GM19043 (cell line): ENCODE measurements at regions not wholly inside any gene's neighbourhood (a gene's known extent, or its start where the extent isn't known, plus 50 kb on each side); places are given as distances from the start of the nearest gene placed in this dataset.

Source experiments
- ATAC-seq: cut with Tn5 transposase; IDR thresholded peaks from one replicate; pipeline ENCODE4 v1.9.1; 2021; ENCODE audit warnings: low read depth; ENCODE audit not compliant: unreplicated experiment

DNA sequence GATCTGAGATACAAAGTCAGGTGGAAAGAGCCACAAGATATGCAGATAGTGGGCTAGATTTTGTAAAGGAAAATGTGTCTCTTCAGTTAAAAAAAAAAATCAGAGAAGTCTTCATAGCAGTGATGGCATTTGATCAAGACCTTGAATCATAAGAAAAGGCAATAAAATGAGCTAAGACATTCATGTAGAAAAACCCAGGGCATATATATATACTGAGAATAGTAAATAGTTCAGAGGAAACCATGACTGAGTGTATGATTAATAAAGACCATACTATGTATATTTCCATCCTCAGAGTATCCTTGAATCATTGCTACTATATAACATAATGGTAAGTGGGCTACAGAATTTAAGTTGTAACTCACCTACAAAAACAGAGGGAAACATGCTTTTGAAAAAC, 321.7 kb upstream of the NR5A2 start:
- no peak for ATAC-seq

GRCh38 chr1:199706826-199707606, 320.5 kb upstream of the NR5A2 start:
- ATAC-seq, result no peak

DNA sequence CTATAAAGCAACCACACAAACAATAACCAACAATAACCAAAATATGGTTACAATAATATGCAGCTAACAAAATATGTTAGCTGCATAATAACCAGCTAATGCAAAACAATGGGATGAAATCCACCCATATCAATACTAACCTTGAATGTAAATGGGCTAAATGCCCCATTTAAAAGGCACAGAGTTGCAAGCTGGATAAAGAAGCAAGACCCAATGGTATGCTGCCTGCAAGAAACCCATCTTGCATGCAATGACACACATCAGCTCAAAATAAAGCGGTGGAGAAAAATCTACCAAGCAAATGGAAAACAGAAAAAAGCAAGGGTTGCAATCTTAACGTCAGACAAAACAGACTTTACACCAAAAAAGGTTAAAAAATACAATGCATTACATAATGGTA, 316.5 kb upstream of the NR5A2 start:
- no peak for ATAC-seq

DNA sequence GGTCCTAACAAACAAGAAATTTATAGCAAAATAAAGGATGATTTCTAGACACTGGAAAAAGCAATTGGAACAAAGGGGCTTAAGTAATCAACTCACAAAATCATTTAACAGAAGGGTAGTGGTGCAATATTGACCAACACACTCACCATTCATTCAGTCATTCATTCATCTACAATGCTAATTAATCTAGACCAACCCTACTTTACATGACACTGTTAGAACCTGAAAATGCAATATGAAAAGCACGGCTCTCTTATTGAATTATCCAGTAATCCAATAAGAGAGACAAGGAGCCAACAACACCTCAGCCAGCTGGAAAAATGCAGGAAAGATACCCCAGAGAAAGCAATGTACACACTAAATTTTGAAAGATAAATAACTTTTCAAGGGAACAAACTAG, 310.8 kb upstream of the NR5A2 start:
- no peak for ATAC-seq

DNA sequence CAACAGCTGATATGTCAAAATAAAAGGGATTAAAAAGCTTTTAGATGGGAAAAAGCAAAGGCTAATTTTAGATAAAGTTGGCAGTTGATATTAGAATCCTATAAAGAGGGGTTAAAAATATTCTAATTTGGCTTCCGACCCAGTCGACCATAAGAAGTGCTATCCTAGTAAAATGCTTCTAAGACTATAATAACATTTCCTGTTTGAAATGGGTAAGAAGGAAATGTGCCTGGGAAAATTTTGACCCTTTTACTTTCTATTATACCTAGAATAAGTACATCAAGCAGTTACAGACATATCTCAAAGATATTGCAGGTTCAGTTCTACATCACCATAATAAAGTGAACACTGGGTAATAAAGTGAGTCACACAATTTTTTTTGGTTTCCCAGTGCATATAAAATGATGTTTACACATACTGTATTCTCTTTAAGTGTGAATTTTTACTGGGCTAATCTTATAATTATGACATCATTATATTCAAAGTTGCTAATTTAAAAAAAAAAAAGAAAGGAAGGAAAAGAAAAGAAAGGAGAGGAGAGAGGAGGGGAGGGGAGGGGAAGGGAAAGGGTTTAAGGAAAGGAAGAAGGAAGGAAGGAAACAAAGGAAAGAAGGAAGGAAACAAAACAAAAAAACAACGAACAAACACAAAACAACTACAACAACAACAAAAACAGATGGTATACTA, 308.2 kb upstream of the NR5A2 start:
- ATAC-seq, result no peak

GRCh38 chr1:199720496-199720895, 307.0 kb upstream of the NR5A2 start:
- no peak for ATAC-seq

GRCh38 chr1:199721001-199721400, 306.5 kb upstream of the NR5A2 start:
- ATAC-seq, result no peak

DNA sequence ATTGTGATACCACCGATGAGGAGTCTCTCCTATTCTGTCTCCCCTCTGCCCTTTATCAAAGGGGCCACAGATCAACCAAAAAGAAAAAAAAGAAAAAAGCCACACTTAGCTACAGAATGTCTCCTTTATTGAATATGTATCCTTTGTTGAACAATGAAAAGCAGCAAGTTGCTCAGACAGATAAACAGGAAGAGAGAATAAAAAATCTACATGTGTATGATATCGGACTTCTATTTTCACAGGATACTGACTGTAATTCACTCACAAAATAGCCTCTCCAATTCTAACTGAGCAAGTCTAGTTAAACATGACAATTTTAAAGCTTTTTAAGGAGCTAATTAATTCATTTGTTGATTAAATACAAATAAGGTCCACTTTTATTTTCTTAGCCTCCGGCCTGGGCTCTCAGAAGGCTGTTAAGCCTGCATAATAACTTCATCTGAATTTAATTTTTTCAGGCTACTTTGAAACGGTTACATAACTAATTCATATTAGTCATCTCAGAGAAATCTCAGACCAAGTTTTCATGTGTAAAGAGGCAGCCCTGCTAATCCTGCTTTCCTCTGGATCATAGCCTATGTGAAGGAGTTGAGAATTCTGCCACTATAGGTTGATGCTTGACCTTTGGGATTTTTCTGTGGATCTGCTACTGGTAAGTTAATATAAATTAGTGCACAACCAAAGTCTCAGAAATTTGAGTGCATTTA, 304.1 kb upstream of the NR5A2 start:
- ATAC-seq, result no peak

- ATAC-seq, result no peak
These were observed 303.5 kb upstream of the NR5A2 start for GRCh38 chr1:199724049-199724448.

DNA sequence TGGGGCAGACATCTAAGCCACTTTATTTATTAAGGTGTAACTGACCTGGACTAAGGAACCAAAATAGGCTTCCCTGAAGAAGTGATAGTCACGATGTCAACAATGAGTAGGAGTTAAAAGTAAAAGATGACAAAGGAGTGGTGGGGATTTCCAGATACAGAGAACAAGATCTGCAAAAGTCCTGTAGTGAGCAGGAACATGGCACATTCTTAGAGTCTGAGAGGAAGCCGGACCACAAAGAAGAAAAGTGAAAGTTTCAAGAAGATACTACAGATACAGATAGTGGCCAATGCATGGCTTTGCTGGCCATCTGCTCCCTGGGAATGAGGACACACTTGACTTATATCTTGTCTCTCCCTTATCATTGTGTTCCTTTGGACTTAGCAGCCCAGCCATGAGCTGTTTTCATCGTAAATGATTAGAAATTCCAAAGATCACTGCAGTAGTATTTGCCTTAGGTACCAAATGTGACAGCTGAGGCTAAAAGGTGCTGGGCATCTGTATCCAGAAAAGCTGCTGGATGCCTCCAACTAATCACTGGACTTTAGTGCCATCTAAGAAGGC, 302.4 kb upstream of the NR5A2 start:
- no peak for ATAC-seq

DNA sequence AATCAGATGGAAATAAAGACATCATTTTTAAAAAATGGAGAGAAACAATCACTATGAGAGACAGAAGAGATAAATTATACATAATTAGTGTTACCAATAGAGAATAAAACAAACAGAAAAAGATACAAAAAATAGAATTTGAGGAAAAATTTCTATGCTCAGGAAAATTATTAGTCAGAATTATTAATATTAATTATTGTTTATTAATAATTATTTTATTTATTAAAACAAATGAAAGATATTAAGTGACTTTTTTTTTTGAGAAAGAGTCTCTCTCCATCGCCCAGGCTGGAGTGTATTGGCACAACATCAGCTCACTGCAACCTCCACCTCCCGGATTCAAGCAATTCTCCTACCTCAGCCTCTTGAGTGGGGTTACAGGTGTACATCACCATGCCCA, 299.8 kb upstream of the NR5A2 start:
- ATAC-seq, result no peak

DNA sequence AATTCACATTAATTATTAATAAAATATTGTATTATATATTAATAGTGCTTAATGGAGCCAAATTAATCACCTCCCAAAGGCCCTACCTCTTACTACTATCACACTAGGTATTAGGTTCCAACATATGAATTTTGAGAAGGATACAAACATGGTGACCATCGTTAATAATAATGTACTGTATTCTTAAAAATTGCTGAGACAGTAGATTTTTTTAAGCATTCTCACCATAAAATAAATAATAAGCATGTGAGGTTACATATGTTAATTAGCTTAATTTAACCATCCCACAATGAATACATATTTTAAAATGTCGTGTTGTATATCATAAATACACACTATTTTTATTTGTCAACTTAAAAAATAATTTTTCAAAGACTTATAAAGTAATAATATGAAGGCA, 299.2 kb upstream of the NR5A2 start:
- ATAC-seq, result no peak

DNA sequence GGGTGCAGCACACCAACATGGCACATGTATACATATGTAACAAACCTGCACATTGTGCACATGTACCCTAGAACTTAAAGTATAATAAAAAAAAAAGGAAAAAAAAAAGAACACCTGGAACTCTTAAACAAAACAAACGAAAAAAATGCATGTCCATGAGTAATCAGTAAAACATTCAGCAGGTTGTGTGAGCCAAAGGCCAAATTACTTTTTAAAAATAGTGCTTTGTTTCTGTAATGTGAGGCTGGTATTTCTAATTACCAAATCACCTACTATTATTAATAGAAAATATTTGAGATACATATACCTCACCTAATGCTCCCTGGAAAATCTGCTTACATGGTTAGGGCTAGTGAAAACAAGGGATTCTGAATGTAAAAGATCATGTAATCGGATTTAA, 294.4 kb upstream of the NR5A2 start:
- no peak for ATAC-seq

- ATAC-seq, result no peak
These were observed 293.3 kb upstream of the NR5A2 start for GRCh38 chr1:199734186-199734585.

- no peak for ATAC-seq
These were observed 291.9 kb upstream of the NR5A2 start for GRCh38 chr1:199735660-199736059.

GRCh38 chr1:199736646-199737045, 290.9 kb upstream of the NR5A2 start:
- no peak for ATAC-seq

DNA sequence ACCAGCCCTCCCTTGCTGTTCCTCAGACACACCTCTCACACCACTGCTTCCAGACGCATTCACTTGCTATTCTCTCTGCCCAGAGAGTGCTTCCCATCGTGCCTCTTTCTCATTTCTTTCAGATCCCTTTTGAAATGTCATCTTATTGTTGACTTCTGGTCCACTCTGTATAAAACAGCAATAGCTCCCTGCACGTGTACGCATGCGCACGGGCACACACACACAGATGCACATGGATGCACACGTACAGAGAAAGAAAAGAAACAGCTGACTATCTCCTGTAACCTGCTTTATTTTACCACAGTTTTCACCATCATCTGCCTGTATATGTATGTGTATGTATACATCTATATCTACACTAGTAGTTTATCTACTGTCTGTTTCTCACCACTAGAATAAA, 285.9 kb upstream of the NR5A2 start:
- no peak for ATAC-seq

DNA sequence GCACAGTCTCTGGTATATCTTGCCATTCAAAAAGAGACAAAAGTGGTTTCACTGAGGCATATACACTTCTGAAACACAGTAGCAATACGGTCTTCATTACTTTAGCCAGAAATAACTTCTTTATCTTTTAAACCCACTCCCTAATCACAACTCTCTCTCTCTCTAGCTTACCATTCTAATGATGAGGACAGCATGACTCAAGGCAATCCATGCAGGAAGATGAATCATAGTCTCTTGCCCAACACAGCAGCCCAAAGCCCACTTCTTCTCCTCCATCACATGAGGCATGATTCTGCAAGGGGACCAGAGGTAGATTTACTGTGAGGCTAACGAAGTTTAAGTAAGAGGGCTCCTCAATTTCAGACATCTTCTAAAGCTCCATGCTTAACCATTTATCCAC, 285.0 kb upstream of the NR5A2 start:
- no peak for ATAC-seq

GRCh38 chr1:199743227-199743626, 284.3 kb upstream of the NR5A2 start:
- no peak for ATAC-seq

GRCh38 chr1:199746666-199747384, 280.7 kb upstream of the NR5A2 start:
- ATAC-seq, result no peak

DNA sequence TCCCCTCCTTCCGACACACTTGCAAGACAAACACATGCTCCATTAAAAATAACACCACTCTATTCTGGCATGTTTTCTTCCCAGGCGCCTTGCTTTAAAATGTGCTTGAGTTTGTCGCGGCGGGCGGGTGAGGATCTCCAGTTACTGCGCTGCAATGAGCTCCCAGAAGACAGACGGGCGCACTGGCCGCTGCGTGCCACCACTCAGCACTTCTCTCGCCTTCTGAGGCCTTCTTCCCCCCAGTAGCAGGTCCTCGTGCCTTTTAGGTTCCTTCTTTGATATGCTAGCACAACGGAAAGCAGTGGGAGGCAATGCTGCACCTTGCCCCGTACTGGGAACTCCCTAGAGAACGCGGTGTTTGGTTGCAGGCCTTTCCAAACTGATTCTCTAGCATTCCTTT, 279.5 kb upstream of the NR5A2 start:
- no peak for ATAC-seq
